ENCODE measurements at regions not wholly inside any gene's neighbourhood (a gene's known extent, or its start where the extent isn't known, plus 50 kb on each side); places are given as distances from the start of the nearest gene placed in this dataset.

GRCh38 chr3:70120357-70120966 lies 120.9 kb downstream of the SAMMSON start (continued):
- no peak for TF ChIP-seq ELK4 (CRISPR knock-in tag; IDR thresholded peaks at IDR 0.05; ENCODE audit: borderline replicate concordance)
- TF ChIP-seq STAG1 (CRISPR knock-in tag; IDR thresholded peaks at IDR 0.05), result peak; percentile 68
- TF ChIP-seq ZNF644 (CRISPR knock-in tag; IDR thresholded peaks at IDR 0.05; ENCODE audit: low read depth), result peak; percentile 82; the same call in 1 of the 2 replicates
- TF ChIP-seq TRAFD1 (CRISPR knock-in tag; IDR thresholded peaks at IDR 0.05; ENCODE audit: borderline replicate concordance), result no peak
- TF ChIP-seq SMC3 (IDR thresholded peaks at IDR 0.05; ENCODE audit: low read length), result peak; percentile 42; the same call in 1 of the 2 replicates
- no peak for TF ChIP-seq FOXC1 (CRISPR knock-in tag; IDR thresholded peaks at IDR 0.05; ENCODE audit: borderline replicate concordance)
- TF ChIP-seq NFKB2 (CRISPR knock-in tag; IDR thresholded peaks at IDR 0.05; ENCODE audit: borderline replicate concordance), result no peak

- Histone ChIP-seq H3K27me3 (ENCODE audit: control insufficient read depth in 1 of 2, insufficient read depth in 2 of 2, low read length in 2 of 2) (peaks cover 0 to 3% of the 10 kb centered on the region in 2 experiments; a peak in 2 of 5 replicates), H3K4me2 (ENCODE audit: low read depth, low read length) (no peak overlapping the region), H3K79me2 (ENCODE audit: insufficient read depth, low read length) (no peaks in the 10 kb centered on the region), H3K9me3 (ENCODE audit: low read length) (no peaks in the 10 kb centered on the region), H2AFZ (ENCODE audit: low read length) (no peak overlapping the region), H3K27ac (ENCODE audit: extremely low read length, insufficient read depth, low read length) (no peak overlapping the region), H3K36me3 (replicated peaks in 1 of 2; ENCODE audit: control insufficient read depth in 1 of 2, insufficient read depth in 2 of 2, low read length in 2 of 2) (no peaks in the 10 kb centered on the region), H3K4me1 (ENCODE audit: insufficient read depth, low read length) (no peaks in the 10 kb centered on the region), H4K20me1 (ENCODE audit: insufficient read depth, low read length) (no peaks in the 10 kb centered on the region), H3K9ac (ENCODE audit: insufficient read depth, low read depth, low read length) (no peak overlapping the region), H3K4me3 (replicated peaks in 1 of 3; ENCODE audit: insufficient read depth in 1 of 3, low read depth in 2 of 3, low read length in 3 of 3) (no peak overlapping the region)
- 0% methylated on average over 1 of the region's 1 CpG for WGBS (ENCODE audit: low lambda C conversion rate)
- ChIA-PET CTCF (ENCODE audit: low intra/inter-chr PET ratio, low total read pairs) (no interaction called here), POLR2A (no interaction called here)
- in situ Hi-C loops (cut with HindIII; ENCODE audit: extremely low pct_ligation_motif_present, low pct_unique_long_range_greater_than_20kb), result loop anchor here (10.0 kb wide), 1 partner anchor 228 kb away; no protein-coding TSS in a partner anchor
- FAIRE-seq, result no peak
- no peak for ATAC-seq
- no TSS peak for BruUV-seq (replicated peaks)
- intact Hi-C loops (cut with micrococcal nuclease; ENCODE audit: unreplicated experiment), result no loop called here
- DNase-seq (ENCODE audit: low spot score), result no peak
- TF ChIP-seq HOXA5 (CRISPR knock-in tag; IDR thresholded peaks at IDR 0.05) (no peak), CBX2 (IDR thresholded peaks at IDR 0.05; ENCODE audit: low read depth, low read length) (no peak), CBX2 (CRISPR knock-in tag; IDR thresholded peaks at IDR 0.05; ENCODE audit: low read depth) (no peak), ISL2 (CRISPR knock-in tag; IDR thresholded peaks at IDR 0.05) (no peak), ZNF382 (CRISPR knock-in tag; IDR thresholded peaks at IDR 0.05; ENCODE audit: borderline replicate concordance) (no peak), TFDP2 (CRISPR knock-in tag; IDR thresholded peaks at IDR 0.05) (no peak), ZNF282 (IDR thresholded peaks at IDR 0.05; ENCODE audit: partially characterized antibody) (no peak), TARDBP (CRISPR knock-in tag; IDR thresholded peaks at IDR 0.05) (no peak), ZNF331 (CRISPR knock-in tag; IDR thresholded peaks at IDR 0.05) (no peak), SRY (CRISPR knock-in tag; IDR thresholded peaks at IDR 0.05) (no peak), TCF7 (IDR thresholded peaks at IDR 0.05; ENCODE audit: low read depth) (no peak), SMC3 (IDR thresholded peaks at IDR 0.05; ENCODE audit: low read length) (no peak), U2AF1 (optimal IDR thresholded peaks at IDR 0.05; ENCODE audit: low read depth, low read length) (no peak), CCDC6 (CRISPR knock-in tag; IDR thresholded peaks at IDR 0.05) (no peak), HNRNPK (IDR thresholded peaks at IDR 0.05; ENCODE audit: low read depth, low read length, poor library complexity, severe bottlenecking) (no peak), HCFC1 (IDR thresholded peaks at IDR 0.05; ENCODE audit: low read depth, low read length) (no peak), SMARCC2 (IDR thresholded peaks at IDR 0.05) (no peak)
Observed at GRCh38 chr3:70127192-70127591, 127.7 kb downstream of the SAMMSON start.

Measured in HepG2 (cell line).